Hematopoietic multipotent progenitor cell (in vitro differentiated cells): ENCODE measurements at regions not wholly inside any gene's neighbourhood (a gene's known extent, or its start where the extent isn't known, plus 50 kb on each side); places are given as distances from the start of the nearest gene placed in this dataset.
"Not testable (repeated sequence)": the region's sequence is repeated elsewhere in the genome, so short reads cannot be mapped to it uniquely, and the experiment has no call there.

ENCODE experiments used
- DNase-seq, 3 donors: peaks; one replicate each; pipeline ENCODE4 v3.0.0-alpha.2; 2011 to 2015; ENCODE audit warnings: low read depth in 2 of 3, low spot score in 2 of 3

DNA sequence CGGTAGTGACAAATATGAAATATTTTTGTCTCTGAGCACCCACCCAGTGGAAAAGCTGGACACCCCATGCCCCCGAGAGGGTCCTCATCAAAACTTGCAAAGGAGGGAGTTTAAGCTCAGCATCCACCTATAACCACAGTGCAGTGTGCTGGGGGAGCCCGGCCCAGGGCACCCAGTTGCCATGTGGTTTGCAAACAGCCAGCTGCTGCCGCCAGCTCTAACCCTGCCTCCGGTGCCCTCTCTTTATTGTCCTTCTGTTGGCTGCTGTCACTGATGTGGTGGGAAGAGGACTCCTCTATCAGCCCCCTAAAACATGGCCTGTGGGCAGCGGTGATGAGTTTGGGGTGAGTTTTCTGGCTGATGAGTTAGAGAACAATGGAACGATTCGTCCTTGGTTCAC lies 160.9 kb upstream of the MVB12B start:
- DNase-seq: no peak

DNA sequence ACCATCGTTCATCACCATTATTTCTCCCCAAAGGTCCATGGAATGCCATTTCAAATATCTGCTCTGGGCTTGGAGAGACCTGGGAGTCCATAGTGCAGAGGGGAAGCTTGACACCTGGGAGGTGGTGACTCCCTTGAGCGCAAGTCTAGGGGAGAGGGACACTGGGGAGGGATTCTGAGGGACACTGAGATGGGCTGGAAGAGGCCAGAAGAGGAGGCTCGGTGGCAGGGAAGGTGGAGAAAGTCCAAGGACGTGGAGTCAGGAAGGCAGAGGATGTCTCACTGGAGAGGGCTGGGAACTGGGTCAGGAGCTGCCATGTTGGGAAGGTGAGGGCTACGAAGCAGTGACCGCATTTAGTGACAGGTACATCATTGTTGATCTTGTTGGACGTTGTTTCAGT lies 160.3 kb upstream of the MVB12B start:
- DNase-seq: no peak

DNA sequence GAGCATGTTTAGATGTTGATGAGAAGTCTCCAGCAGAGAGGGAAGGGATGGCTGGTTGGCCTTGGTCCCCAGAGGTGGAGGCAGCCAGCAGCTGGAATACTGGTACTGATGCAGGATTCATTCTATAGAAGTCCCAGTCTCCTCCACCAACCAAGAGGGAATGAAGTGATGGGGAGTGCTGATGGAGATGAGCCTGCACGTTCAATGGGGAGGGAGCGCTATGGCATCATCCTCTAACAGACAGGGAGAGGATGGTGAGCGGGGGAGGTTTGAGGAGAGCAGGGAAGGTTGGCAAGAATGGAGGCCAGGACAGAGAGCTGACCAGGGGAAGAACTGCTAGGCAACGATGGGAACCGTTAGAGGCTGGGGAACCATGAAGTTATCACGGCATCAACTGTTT lies 159.8 kb upstream of the MVB12B start:
- no peak for DNase-seq

DNA sequence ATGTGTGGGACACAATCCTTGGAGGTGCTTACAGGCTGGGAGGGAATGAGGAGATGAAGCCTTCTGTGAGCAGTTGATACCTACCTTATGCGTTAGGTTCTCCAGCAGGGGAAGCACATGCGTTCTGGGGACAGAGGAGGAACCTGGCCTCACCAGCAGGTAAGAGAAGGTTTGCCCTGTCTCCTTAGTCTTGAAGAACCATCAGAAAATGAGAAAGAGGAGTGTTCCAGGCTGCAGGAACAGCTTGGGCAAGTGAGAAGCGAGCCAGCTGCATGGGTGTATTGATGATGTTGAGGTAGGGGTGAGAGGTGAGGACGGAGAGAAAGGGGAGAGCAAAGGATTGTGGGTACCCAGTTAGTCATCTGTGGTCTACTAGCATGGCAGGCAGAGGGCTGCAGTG lies 156.9 kb upstream of the MVB12B start:
- no peak for DNase-seq

DNA sequence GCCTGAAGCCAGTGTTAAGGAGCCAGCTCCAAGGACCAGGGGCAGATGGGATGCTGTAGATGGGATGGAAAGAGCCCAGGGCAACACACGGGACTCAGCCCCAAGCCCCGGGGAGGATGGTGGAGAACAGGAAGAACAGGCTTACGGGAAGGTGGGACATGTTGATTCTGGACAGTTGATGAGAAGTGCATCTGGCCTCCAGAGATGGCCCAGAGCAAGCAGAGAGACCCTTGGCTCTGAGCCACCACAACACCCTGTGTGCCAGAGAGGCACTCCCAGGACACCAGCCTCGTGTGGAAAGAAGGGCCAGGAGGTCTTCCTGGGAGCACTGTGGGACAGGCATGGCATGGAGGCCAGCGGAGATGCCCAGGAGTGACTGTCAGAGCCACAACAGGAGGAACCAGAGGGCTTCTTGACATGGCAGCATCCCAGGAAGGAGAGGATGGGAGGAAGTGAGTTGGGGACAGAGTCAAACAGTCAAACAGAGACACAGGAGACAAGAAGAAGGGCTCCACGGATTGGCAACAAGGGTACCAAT lies 156.3 kb upstream of the MVB12B start:
- no peak for DNase-seq

DNA sequence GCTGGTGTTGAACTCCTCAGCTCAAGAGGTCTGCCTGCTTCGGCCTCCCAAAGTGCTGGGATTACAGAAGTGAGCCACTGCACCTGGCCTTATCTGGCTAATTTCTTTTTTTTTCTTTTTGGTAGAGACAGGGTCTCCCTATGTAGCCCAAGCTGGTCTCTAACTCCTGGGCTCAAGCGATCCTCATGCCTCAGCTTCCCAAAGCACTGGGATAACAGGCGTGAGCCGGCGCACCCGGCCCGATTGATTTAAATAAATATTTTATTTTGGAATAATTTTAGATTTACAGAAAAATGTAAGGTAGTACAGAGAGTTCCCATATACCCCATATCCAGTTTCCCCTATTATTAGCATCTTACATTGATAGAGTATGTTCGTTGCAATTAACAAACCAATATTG lies 155.0 kb upstream of the MVB12B start:
- DNase-seq: no peak

DNA sequence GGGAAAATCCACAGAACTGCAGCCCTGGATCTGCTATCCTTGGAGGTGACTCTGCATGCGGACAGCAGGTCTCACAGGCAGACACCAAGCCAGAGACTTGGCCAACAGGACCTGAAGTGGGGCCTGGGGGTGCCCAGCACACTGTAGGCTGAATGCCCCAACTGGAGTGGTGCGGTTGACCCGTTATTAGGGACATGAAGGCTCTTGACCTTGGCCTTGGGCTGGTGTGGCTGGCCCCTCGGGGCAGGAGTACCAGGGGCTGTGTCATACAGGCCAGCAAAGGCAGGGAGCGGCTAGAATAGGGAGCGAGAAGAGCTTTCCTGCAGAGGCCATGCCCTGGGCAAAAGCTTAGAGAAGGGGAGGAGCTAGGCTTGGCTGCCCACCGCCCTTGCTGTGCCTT lies 153.2 kb upstream of the MVB12B start:
- no peak for DNase-seq

DNA sequence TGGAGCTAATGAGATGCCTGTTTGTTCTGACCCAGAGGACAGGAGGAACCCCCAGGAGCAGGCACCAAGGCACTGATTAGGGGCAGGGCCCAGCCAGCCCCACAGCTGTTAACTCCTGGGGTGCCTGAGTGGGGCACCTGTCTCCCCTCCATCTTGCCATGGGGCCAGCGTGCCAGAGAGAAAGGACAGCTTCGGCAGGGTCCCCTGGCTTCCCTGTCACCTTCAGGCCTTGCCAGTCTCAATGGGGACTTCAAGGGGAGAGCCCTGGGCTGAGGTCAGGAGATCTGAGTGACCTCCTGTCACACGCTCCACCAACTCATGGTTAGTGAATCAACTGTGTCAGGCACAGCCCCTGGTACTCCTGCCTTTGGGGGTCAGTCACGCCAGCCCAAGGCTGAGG lies 152.7 kb upstream of the MVB12B start:
- no peak for DNase-seq

DNA sequence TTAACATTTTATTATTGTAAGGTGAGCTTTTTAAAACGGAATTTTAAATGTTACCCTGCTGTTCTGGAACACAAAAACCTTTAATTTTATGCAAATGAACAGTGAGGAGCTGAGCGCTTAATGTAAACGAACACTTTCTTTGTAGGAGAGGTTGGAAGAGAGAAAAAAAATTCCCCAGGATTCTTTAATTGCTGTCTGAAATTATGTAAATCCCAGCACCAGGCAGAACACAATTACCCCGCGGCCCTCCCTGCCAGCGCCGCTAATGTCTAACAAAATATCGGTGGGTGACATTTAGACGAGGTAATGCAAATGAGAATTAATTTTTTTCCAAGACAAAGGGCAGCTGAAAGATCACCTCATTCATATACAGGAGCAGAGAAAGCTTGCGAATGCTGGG lies 143.4 kb upstream of the MVB12B start:
- no peak for DNase-seq

DNA sequence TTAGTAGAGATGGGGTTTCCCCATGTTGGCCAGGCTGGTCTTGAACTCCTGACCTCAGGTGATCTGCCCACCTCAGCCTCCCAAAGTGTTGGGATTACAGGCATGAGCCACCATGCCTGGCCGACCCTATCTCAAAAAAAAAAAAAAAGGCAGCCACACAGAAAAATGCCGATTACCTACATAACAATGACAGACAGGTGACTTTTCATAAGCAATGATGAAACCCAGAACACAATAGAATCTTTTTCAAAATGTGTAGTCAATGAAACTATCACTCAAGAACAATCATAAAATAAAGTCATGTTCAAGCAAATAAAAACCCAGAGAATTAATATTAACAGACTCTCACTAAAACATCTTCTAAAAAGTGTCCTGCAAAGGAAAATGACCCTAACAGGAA lies 135.6 kb upstream of the MVB12B start:
- DNase-seq: not testable (repeated sequence)

DNA sequence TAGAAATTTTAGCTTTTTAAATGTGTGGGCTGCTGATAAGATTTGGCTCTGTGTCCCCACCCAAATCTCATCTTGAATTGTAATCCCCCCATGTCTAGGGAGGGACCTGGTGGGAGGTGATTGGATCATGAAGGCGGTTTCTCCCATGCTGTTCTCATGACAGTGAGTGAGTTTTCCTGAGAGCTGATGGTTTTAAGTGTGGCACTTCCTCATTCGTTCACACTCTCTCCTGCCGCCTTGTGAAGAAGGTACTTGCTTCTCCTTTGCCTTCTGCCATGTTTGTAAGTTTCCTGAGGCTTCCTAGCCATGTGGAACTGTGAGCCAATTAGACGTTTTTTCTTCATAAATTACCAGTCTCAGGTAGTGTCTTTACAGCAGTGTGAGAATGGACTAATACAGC lies 127.8 kb upstream of the MVB12B start:
- DNase-seq: no peak

DNA sequence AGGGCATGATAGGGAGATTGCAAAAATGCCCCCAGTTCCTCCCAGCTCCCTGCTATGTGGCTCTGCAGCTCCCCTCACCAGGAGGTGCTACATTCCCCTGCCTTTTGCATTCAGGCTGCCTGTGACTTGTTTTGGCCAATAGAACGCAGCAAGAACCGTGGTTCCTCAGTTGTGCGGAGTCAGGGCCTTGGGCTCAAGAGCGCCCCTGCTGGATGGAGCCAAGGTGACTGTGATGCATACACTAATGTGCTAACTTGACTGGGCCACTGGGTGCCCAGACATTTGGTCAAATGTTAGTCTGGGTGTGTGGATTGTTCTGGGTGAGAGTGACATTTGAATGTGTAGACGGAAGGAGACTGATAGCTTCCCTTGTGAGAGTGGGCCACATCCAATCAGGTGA lies 123.3 kb upstream of the MVB12B start:
- DNase-seq: no peak

DNA sequence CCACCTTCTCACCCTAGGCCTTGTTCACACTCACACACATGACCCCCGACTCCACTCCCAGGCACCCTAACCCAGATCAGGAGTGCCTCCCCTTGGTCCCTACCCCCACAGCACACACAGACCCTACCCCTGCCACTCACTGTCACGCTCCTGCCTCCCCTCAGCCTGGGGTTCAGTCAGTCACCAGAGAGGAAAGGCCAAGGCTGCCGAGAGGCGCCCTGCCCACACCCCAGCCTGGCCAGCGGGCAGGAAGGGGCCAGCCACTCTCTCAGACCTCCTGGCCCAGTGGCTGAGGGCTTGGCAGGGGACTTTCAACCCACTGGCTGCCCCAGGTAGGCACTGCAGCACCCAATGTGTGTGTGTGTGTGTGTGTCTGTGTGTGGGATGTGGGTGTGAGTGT lies 122.4 kb upstream of the MVB12B start:
- DNase-seq: no peak

DNA sequence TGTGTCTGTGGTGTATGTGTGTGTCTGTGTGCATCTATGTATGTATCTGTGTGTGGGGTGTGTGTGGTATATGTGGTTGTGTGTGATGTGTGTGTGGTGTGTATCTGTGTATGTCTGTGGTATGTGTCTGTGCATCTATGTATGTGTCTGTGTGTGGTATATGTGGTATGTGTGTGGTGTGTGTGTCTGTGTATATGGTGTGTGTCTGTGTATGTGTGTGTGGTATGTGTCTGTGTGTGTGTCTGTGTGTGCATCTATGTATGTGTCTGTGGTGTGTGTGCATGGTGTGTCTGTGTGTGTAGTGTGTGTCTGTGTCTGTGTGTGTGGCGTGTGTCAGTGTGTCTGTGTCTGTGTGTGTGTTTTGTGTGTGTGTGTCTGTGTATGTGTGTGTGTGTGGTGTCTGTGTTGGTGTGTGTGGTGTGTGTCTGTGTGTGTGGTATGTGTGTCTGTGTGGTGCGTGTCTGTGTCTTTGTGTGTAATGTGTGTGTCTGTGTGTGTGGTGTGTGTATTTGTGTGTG lies 121.9 kb upstream of the MVB12B start:
- DNase-seq: no peak

DNA sequence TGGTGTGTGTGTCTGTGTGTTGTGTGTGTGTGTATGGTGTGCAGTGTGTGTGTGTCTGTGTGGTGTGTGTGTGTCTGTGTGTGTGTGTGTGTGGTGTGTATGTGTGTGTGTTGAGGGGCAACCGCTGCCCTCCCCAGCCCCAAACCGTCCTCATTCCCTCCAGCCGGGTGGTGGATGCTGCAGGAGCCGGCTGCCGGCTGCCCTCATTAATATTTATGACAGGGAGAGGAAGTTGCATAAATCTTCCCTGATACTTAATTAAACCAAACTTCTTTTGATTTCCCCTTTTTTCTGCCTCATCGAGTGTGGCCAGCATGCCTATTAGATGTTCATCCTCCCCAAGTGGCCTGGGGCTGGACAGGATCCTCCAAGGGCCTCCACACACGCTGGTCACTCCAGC lies 121.4 kb upstream of the MVB12B start:
- peak in 2 of 3 donors; percentile 45 to 90 for DNase-seq

DNA sequence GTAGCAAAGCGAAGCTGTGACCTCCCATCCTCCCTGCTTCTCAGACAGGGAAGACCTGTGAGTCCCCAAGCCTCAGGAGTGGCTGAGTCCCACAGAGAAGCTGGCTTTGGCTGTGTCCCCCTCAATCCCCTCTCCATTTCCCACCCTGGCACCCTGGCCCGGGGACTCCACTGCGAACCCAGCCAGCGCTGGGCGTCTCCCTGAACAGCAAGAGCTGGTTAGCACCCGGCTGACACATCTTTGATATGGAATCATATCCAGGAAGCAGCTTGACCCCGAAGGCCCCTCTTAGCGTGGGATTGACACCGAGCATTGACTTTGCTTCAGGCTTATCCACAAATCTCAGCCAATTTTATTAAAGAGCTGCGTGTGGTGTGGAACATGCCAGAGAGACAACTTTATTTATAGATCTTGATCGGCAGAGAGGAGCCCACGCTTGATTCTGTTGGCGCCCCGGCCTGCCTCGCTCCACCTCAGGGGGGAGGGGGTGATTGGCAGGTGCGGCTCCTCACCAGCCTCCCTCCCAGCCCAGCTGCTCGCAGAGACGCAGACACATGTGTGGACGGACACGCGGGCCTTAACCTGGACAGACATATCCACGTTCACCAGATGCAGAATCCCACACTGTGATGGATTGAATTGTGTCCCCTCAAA lies 120.7 kb upstream of the MVB12B start:
- no peak for DNase-seq

DNA sequence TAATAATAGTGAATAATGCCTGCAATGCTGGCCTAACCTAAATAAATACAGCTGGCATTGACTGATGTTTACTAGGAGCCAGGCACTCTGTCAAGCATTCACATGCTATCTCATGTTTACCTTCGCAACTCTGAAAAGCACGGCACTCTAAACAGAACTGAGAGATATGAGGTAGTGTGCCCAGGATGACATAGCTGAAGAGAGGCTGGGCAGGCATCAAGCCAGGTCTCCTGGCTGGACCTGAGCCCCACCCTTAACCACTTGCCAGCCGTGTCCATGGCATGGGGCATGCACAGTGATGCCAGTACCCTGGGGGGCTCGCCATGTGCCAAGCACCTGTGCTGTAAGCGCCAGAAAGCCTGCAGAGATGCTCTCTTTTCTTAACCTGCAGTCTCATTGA lies 119.4 kb upstream of the MVB12B start:
- no peak for DNase-seq

DNA sequence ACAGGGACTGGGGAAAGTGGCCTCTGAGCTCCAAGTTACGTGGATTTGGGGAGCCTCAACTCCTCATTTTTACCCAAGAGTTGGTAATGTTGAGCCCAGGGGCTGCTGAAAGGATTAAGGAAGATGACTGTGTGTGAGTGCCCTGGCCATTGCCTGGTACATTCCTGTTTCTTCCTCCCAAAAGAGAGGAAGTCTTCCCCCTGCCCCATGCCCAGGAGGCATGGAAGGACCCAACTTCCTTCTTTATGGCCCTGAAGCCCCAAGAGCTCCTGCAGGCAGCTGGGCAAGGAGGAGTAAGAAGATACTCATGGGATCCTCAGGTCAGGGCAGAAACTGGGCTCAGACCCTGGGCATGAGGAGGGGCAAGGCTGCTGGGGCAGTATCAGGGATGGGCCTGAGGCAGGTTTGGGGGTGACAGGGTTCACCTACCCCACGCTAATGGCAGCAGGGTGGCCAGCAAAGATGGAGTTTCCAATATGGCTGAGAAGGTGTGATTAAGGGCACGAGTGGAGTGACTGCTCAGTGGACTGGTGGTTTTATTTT lies 118.3 kb upstream of the MVB12B start:
- no peak for DNase-seq

DNA sequence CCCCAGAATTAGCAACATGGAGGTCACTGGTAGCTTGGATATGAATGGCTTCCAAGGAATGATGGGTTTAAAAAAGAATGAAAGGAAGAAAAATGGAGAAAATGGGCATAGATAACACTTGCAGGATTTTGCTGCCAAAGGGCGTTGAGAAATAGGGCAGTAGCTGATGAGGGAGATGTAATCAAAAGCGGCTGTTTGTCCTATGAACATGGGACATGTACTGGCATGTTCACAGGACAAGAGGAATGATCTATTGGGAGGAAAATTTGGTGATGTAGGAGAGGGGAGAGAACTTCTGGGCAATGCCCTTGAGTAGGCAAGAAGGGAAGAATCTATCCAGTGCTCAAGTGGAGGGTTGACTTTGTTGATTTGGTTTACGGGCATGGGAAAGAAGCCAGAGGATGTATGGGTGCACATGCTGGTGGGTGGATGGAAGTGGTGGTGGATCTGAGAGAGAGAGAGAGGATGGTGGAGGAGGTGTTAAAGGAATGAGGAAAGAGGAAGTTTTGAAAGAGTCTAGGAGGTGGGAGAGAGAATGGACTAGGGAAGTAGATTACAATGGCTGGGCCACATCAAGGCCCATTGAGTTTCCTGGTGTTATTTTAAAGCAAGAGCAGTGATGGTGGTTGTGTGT lies 115.1 kb upstream of the MVB12B start:
- no peak for DNase-seq

DNA sequence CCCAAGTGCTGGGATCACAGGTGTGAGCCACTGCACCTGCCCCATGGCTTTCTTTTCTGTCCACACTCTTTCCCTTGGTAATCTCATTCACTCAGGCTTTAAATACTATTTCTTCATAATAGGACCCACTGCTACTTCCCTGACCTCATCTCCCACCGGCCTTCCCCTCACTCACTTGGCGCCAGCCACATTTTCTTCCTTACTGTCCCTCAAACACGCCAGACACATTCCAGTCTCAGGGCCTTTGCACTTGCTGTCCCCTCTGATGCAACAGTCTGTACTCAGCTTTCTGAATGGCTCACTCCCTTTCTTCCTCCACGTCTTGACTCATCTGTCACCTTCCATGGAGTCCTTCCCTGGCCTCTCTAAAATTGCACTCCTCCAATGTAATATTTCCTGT lies 111.1 kb upstream of the MVB12B start:
- no peak for DNase-seq

DNA sequence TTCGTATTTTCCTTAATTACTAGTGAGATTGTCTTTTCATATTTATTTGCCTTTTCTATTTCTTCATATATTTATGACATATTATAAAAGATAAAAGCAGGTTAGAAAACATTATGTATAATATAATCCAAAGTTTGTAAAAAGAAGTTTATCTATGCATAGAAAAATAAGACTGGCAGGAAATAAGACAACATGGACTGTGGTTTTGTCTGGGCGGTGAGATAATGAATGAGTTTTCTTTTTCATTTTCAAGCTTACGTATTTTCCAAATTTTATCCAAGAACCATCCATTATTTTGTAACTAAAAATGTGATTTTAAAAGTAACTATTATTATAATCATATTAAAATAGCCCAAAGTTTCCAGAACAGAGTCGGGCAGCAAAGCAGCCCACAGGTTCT lies 109.8 kb upstream of the MVB12B start:
- peak in 2 of 3 donors; percentile 54 to 85 for DNase-seq

DNA sequence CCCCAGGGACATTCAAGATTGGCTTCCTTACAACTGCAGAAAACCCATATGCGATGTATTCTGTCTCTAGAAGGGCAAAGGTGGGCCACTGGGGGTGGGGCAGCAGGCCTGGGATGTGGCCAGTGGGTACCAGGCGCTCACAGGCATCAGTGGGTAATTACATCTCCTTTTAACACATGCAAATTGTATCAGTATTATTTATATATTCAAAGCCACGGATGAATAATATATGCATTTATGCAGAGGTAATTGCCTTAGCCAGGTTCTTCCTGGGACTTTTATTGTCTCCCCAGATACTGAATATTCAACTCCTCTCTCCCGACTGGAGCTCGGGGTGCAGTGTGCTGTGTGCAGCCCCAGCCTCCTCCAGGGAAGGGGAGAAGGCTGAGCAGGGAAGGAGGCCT lies 109.4 kb upstream of the MVB12B start:
- peak in 2 of 3 donors; percentile 17 to 51 for DNase-seq
